NCI-H2171 (cell line): ENCODE measurements at regions not wholly inside any gene's neighbourhood (a gene's known extent, or its start where the extent isn't known, plus 50 kb on each side); places are given as distances from the start of the nearest gene placed in this dataset.
"Not testable (repeated sequence)": the region's sequence is repeated elsewhere in the genome, so short reads cannot be mapped to it uniquely, and the experiment has no call there.

Experiments used
- DNase-seq: peaks from one replicate; lab custom pipeline; 2025; lab: John Stamatoyannopoulos, UW

DNA sequence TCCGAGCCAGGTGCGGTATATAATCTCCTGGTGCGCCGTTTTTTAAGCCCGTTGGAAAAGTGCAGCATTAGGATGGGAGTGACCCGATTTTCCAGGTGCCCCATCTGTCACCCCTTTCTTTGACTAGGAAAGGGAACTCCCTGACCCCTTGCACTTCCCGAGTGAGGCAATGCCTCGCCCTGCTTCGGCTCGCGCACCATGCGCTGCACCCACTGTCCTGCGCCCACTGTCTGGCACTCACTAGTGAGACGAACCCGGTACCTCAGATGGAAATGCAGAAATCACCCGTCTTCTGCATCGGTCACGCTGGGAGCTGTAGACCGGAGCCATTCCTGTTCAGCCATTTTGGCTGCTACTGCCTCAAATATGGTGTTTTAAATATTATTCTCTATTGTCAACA, 198.0 kb downstream of the MEIS1 start:
- not testable (repeated sequence) for DNase-seq

GRCh38 chr2:66633631-66634030, 198.7 kb downstream of the MEIS1 start:
- no peak for DNase-seq

GRCh38 chr2:66634784-66635183, 199.9 kb downstream of the MEIS1 start:
- DNase-seq = no peak

DNA sequence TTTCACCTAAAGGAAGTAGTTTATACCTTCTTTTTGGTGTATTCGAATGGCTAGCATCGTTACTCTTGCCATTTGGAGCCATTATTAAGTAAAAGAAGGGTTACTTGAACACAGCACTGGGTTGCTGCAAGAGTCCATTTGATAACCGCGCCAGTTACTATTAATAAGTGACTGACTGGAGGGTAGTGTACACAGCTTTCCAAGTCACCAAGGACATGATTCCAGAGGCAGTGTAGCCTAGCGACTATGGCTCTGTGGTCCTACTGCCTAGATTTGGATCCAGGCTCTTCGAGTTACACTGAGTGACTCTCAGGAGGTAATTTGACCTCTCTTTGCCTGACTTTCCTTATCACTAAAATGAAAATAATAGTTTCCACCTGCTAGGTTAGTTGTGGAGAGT, 206.8 kb downstream of the MEIS1 start:
- DNase-seq = no peak

DNA sequence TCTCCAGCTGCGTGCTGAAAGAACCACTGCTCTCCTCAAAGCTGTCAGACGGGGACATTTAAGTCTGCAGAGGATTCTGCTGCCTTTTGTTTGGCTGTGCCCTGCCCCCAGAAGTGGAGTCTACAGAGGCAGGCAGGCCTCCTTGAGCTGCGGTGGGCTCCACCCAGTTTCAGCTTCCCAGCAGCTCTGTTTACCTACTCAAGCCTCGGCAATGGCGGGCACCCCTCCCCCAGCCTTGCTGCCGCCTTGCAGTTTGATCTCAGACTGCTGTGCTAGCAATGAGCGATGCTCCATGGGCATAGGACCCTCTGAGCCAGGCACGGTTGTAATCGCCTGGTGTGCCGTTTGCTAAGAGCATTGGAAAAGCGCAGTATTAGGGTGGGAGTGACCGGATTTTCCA, 213.2 kb downstream of the MEIS1 start:
- DNase-seq = peak; percentile 5

DNA sequence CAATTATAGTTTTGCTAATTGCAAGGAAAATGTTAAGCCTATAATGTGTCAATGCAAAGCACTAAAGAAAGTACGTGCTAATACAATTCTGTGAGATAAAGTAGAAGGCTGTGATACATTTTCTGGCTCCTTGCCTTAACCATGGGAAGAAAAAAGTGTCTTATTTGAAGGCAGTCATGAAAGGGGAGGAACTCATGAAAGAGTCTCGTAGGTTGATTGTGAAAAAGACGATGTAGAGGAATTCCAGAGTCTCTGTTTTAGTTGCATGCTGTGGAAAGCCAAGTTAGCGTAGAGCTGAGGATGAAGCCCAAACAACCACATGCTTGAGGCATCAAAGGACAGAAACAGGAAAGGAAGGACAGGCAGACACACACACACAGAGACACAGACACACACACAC, 214.1 kb downstream of the MEIS1 start:
- DNase-seq = no peak

DNA sequence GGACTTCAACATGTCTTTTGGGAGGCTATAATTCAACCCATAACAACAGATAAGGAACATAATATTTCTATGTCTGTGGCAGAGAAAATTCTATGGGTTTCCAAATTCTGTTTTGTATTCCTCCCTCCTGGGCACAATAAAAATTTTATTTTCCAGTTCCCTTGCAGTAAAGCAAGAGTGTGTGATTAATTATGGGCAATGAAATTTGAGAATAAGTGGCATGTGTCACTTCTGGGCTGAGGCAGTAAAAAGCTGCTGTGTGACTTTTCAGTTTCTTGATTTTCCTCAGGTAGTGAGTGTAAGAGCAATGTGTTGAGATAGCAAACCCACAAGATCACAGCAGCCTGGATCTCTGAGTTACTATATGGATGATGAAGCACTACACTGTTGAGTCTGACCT, 216.4 kb downstream of the MEIS1 start:
- DNase-seq = no peak

GRCh38 chr2:66660804-66661203, 225.9 kb downstream of the MEIS1 start:
- DNase-seq = no peak

DNA sequence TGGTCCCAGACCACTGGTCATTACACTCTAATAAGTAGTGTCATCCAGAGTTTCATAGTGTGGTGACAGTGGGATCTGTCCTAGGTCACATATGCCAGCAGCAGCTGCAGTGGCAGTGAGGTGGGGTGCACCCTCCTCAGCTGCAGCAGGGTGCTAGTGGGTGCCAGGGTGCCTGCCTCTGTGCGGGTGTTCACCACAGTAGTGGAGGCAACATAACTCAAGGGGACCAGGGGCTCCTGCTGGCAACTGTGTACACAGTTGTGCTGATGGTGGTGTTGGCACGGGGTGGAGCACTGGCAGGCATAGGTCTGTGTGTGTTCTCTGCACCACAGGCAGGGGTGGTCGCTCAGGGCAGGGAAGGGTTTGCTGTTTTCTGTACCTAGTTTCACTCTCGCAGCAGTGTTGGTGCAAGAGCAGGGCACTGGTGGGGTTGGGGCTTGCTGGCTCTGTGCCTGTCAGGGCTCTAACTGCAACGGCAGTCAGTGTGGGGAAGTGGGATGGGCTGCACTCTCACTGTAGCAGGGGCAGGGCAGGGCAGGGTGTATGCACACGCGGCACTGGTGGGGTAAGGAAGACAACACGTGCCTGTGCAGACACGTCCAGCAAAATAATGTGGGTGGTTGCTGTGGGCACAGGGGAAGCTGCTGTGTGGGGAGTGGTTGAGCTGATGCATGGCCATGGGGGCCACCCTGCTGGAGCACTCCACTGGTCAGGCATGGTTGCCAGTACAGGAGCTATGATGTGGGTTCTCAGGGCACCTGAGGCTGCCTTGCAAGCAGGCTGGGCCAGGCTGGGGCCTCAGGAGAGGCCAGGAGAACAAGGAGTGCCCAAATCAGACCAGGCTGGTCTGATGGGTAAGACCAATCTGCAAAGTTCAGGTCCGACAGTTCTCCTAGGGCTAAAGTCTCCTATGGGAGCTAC, 226.6 kb downstream of the MEIS1 start:
- DNase-seq = no peak

GRCh38 chr2:66665124-66665984, 230.4 kb downstream of the MEIS1 start:
- DNase-seq = no peak

DNA sequence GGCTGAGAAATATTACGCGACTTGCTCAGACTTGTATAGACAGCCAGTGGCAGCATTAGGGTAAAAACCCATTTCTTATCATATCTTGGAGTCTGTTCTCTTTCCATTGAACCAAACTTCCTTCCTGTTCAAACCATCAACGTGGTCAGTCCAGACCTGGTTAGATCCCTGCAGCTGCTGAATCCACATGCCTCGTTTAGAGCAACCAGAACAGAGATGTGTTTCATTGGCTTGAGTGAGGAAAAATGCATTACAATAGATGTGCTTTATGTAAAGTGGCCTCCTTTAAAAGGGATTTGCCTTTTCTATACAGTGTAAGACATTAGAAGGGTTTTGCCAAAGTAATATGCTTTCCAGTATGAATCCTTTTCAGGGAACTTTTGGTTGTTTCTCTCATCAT, 232.4 kb downstream of the MEIS1 start:
- DNase-seq = no peak

GRCh38 chr2:66673286-66673685, 238.4 kb downstream of the MEIS1 start:
- DNase-seq = no peak

- no peak for DNase-seq
Measured at GRCh38 chr2:66674087-66674486, 239.2 kb downstream of the MEIS1 start.

DNA sequence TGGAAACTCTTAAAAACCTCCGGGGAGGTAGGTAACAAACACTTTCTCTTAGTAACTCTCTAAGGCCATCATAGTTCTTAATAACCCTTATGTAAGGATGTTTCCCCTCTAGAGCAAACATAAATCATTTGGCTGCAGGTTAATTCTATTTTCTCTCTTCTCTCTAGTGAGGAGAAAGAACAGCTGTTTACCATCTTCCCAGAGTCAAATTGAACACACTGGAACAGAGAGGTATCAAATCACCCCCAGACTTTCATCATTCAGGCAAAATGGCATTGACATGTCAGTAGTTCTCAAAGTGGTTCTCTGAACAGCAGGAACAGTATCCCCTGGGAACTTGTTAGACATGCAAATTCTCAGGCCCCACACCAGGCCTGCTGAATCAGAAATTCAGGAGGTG, 240.7 kb downstream of the MEIS1 start:
- DNase-seq = peak; percentile 47

GRCh38 chr2:66679442-66679841, 244.5 kb downstream of the MEIS1 start:
- no peak for DNase-seq

DNA sequence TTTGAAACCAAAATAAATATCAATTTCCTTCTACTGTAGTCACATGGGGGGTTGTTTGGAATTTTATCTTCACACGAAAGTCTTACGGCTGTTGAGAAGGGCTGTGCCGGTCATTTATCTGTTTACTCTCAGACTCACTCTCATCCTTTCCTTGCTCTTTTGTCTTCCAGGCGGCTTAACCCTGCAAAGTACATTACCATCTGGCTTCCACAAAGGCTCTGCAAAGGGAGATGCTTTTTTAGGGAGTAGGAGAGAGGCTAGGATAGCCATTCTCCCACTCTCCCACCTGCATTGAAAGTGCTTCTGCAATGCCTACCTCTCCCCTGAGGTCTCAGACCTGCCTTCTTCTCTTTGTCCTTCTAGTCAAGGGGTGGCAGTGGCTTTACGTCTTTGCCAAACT, 247.6 kb downstream of the MEIS1 start:
- DNase-seq = no peak

DNA sequence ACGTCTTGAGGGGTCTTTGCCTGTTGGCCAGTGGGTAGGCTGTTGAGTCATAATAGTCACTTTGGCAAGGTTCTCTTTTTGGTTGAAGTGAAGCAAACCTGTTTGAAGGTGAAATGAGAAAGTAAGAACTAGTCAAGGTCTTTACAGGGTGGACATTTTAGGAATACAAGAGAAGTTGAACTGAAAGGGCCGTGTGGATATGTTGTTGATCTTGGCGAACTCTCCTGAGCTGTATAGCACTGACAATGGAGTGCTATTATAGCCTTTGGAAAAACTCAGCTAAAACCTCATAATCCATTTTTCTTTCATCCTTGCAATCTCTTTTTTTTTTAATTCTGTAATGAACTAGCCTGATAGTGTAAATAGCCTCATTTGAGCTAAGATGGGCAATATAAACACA, 248.1 kb downstream of the MEIS1 start:
- no peak for DNase-seq

- no peak for DNase-seq
Measured at GRCh38 chr2:66683599-66683998, 248.7 kb downstream of the MEIS1 start.

GRCh38 chr2:66684289-66684688, 249.4 kb downstream of the MEIS1 start:
- DNase-seq = no peak

DNA sequence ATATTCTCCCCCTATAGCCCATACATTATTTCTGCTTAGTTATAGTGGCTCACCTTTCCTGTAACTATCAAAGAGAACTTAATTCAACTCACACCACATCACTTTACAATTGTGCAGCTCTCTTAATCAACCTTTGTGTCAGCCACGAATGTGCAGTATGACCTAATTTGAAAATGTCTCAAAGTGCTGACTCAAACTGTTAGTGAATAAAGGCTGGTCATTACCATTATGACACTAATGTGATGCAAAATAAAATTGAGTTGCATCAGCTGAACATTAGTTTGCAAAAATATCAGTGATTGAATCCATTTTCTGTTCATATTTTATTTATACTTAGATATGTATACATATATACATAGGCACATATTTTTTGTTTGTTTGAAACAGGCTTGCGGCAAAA, 251.8 kb downstream of the MEIS1 start:
- DNase-seq = no peak

- DNase-seq = no peak
Measured at GRCh38 chr2:66688951-66689350, 254.0 kb downstream of the MEIS1 start.

- no peak for DNase-seq
Measured at GRCh38 chr2:66689456-66690051, 254.6 kb downstream of the MEIS1 start.
